ENCODE measurements at regions not wholly inside any gene's neighbourhood (a gene's known extent, or its start where the extent isn't known, plus 50 kb on each side); places are given as distances from the start of the nearest gene placed in this dataset.

- Mint-ChIP-seq H3K27ac (no peak overlapping the region), H3K9me3 (no peaks in the 10 kb centered on the region), H3K4me1 (peaks cover 10% of the 10 kb centered on the region), H3K36me3 (no peaks in the 10 kb centered on the region), H3K27me3 (peaks cover 4% of the 10 kb centered on the region), H3K4me3 (no peak overlapping the region)
Measured at GRCh38 chr20:62527781-62528180, 52.0 kb upstream of the GATA5 start.

DNA sequence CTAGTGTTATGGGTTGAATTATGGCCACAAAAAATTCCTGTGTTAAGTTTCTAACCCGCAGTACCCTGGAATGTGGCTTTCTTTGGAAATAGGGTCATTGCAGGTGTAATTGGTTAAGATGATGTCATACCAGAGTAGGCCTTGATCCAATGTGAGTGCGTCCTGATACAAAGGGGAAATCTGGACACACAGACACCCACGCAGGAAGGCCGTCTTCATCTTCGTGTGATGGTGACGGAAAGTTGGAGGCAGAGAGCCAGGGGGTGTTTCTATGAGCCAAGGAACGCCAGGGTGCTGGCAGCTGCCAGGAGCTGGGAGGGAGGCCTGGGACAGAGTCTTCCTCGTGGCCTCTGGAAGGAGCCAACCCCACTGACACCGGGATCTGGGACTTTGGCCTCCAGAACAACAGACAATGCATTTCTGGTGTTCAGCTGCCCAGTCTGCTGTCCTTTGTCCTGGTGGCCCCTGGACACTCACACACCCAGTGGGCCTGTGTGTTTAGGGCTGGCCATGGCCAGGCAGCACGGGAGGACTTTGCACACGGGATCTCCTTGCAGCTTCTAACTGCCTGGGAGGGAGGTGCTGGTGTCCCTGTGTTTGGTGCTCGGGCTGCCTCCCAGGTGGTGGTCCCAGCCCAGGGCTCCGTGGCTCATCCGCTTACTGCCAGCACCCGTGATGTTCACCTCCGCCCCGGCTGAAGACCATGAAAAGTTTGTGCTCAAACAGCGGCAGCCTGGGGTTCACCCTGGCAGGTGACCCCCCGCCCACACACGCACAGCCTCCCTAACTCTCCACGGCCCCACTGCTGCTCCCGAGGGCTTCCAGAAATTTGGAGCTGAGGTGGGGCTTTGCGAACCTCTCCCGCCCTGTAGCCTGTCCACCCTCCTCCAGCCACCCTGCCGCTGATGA lies 53.4 kb upstream of the GATA5 start:
- Mint-ChIP-seq H3K4me3 (no peak overlapping the region), H3K9me3 (no peaks in the 10 kb centered on the region), H3K4me1 (peaks cover 3% of the 10 kb centered on the region)

DNA sequence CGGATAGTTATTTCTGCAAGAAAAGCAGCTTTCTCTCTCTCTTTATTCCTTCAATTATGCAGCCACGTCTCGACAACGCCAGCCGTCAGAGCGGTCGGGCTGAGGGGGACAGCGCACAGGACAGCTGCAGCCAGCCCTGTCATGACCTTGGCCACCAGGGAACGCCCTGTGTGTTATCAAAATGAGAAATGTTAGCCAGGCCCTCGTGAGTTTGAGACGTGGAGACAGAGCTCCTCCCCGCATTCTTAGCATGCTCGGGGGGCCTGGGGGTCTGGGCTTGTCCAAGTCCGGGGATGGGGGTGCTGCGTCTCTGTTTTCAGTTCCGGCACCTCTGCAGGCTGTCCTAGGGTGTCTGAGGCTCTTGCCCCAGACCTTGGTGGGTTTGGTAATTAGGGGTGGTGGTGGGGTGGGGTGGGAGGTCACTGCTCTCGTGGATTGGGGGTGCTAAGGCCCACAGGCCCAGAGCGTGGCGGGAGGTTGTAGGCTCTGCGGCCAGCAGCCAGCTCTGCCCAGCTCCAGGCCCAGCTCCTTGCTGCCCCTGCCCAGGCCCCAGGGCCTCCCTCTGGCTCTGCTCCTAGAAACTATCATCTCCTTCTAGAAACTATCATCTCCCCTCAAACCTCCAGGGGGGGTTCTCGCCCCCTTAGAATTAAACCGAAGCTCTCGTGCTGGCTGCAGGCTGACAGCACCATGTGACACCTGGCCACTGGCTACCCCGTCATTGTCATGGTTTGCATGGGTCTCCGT lies 54.3 kb upstream of the GATA5 start:
- H3K36me3 Mint-ChIP-seq, result no peaks in the 10 kb centered on the region
- H3K27ac Mint-ChIP-seq, result no peak overlapping the region
- H3K4me3 Mint-ChIP-seq, result no peak overlapping the region
- peaks cover 4% of the 10 kb centered on the region for H3K27me3 Mint-ChIP-seq
- H3K9me3 Mint-ChIP-seq, result no peaks in the 10 kb centered on the region
- H3K4me1 Mint-ChIP-seq, result no peaks in the 10 kb centered on the region

More for the DNA sequence above, 53.4 kb upstream of the GATA5 start:
- H3K27me3 Mint-ChIP-seq, result peaks cover 4% of the 10 kb centered on the region
- H3K27ac Mint-ChIP-seq, result no peak overlapping the region
- H3K36me3 Mint-ChIP-seq, result no peaks in the 10 kb centered on the region

GRCh38 chr20:62530643-62531032 lies 54.8 kb upstream of the GATA5 start:
- no peaks in the 10 kb centered on the region for H3K36me3 Mint-ChIP-seq
- H3K4me3 Mint-ChIP-seq, result no peak overlapping the region
- H3K27ac Mint-ChIP-seq, result no peak overlapping the region
- H3K27me3 Mint-ChIP-seq, result peaks cover 4% of the 10 kb centered on the region
- no peaks in the 10 kb centered on the region for H3K9me3 Mint-ChIP-seq
- no peaks in the 10 kb centered on the region for H3K4me1 Mint-ChIP-seq

GRCh38 chr20:62531046-62531838 lies 55.4 kb upstream of the GATA5 start:
- Mint-ChIP-seq H3K4me1 (no peaks in the 10 kb centered on the region), H3K27me3 (no peaks in the 10 kb centered on the region), H3K9me3 (no peaks in the 10 kb centered on the region), H3K4me3 (no peak overlapping the region), H3K36me3 (no peaks in the 10 kb centered on the region), H3K27ac (no peak overlapping the region)

GRCh38 chr20:62532921-62533320 lies 57.1 kb upstream of the GATA5 start:
- Mint-ChIP-seq H3K4me3 (no peak overlapping the region), H3K27me3 (no peaks in the 10 kb centered on the region), H3K36me3 (no peaks in the 10 kb centered on the region), H3K9me3 (no peaks in the 10 kb centered on the region), H3K27ac (no peak overlapping the region), H3K4me1 (no peaks in the 10 kb centered on the region)

DNA sequence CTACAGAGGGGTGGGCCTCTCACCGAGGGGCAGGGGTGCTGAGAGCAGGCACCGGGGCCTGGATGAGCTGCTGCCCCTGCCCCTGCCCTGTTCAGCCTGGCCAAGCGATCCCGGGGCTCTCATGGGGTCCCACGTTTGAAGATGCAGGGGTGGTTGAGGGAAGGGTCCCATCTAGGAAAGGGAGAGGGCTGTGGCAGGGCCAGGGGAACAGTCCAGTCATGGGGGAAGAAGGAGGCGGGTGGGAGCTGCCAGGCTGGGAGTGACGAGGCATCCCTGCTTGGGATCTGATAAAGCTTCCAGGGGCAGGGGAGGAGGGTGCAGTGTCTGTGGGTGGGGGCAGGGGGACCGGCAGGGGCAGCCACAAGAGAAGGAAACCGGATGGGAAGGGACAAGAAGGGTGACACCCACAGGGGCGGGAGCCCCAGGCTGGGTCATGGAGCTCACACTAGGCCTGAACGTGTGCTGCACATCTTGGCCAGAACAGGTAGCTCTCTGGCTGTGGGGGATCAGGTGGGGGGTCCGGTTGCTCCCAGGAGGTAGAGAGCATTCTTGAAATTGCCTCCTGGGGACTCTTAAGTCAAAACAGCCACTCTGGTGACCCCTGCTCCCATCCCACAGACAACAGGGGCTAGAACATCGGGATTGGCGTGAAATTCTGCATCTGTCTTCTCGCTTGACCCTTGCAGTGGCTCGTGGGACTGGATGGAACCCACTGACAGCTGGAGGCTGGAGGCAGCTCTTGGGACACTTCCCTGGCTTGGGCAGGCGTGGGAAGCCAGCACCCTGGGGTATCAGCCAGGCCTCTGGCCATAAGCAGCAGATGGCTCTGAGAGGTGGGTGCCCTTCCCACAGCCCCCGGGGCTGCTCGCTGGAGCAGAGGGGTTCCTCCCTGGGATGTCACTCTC lies 58.0 kb upstream of the GATA5 start:
- H3K36me3 Mint-ChIP-seq, result no peaks in the 10 kb centered on the region
- H3K9me3 Mint-ChIP-seq, result no peaks in the 10 kb centered on the region
- H3K27me3 Mint-ChIP-seq, result no peaks in the 10 kb centered on the region
- H3K27ac Mint-ChIP-seq, result no peak overlapping the region
- no peak overlapping the region for H3K4me3 Mint-ChIP-seq
- no peaks in the 10 kb centered on the region for H3K4me1 Mint-ChIP-seq

- Mint-ChIP-seq H3K36me3 (no peaks in the 10 kb centered on the region), H3K4me3 (no peak overlapping the region), H3K4me1 (no peaks in the 10 kb centered on the region), H3K9me3 (no peaks in the 10 kb centered on the region), H3K27ac (no peak overlapping the region), H3K27me3 (no peaks in the 10 kb centered on the region)
Measured at GRCh38 chr20:62534526-62535221, 58.9 kb upstream of the GATA5 start.

DNA sequence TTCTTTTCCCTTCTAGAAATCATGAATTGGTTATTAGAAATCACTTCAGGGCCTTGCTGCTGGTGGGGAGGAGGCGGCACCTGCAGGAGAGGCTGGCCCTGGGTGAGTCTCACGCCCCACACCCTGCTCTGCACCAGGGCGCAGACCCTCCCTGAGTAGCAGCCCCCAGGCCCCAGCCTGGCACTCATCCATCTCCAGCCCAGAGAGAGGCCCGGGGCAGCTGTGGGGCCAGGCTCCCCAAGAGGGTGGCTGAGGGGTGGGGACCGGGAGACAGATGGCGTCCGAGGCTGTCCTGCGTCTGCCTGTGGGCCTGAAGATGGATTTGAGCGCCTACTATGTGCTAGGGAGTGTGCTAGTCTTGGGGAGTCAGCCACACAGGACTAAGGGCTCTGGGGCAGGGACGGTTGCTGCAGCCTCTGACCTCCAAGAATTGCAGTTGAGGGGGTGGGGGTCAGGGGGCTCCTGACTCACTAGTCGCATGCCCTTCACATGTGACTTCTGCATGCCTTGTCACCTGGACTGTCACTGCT lies 59.6 kb upstream of the GATA5 start:
- no peaks in the 10 kb centered on the region for H3K4me1 Mint-ChIP-seq
- no peaks in the 10 kb centered on the region for H3K9me3 Mint-ChIP-seq
- no peaks in the 10 kb centered on the region for H3K27me3 Mint-ChIP-seq
- no peak overlapping the region for H3K27ac Mint-ChIP-seq
- no peak overlapping the region for H3K4me3 Mint-ChIP-seq
- H3K36me3 Mint-ChIP-seq, result no peaks in the 10 kb centered on the region

GRCh38 chr20:62535964-62536363 lies 60.2 kb upstream of the GATA5 start:
- Mint-ChIP-seq H3K36me3 (no peaks in the 10 kb centered on the region), H3K9me3 (no peaks in the 10 kb centered on the region), H3K4me3 (no peak overlapping the region), H3K27me3 (no peaks in the 10 kb centered on the region), H3K4me1 (no peaks in the 10 kb centered on the region), H3K27ac (no peak overlapping the region)

DNA sequence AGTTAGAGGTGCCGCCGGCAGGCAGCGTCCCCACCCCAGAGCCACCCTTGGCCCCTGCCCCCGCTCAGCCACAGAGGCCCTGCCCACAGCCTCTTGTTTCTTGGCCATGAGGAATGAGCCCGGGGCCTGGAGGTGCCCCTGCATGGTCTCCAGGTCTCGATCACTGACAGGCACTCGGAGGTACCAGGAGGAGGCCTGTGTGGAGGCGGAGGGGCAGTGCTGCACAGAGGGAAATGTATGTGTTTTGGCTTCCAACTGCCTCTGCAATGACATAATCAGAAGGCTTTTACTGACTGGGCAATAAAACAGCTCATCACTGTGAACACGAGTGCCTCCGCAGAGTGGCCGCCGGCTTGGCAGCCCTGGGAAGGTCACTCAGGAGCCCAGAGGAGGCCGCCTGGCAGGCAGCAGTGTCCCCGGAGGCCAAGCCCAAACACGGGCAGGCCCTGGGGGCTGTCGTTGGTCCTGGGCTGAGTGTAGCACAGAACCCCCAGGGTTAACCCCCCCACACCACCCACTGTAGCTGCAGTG lies 61.1 kb upstream of the GATA5 start:
- Mint-ChIP-seq H3K9me3 (no peaks in the 10 kb centered on the region), H3K4me3 (no peak overlapping the region), H3K36me3 (no peaks in the 10 kb centered on the region), H3K4me1 (no peaks in the 10 kb centered on the region), H3K27me3 (no peaks in the 10 kb centered on the region), H3K27ac (no peak overlapping the region)

GRCh38 chr20:62537649-62538292 lies 62.0 kb upstream of the GATA5 start:
- Mint-ChIP-seq H3K27ac (no peak overlapping the region), H3K4me3 (no peak overlapping the region), H3K27me3 (no peaks in the 10 kb centered on the region), H3K36me3 (no peaks in the 10 kb centered on the region), H3K4me1 (no peaks in the 10 kb centered on the region), H3K9me3 (no peaks in the 10 kb centered on the region)

DNA sequence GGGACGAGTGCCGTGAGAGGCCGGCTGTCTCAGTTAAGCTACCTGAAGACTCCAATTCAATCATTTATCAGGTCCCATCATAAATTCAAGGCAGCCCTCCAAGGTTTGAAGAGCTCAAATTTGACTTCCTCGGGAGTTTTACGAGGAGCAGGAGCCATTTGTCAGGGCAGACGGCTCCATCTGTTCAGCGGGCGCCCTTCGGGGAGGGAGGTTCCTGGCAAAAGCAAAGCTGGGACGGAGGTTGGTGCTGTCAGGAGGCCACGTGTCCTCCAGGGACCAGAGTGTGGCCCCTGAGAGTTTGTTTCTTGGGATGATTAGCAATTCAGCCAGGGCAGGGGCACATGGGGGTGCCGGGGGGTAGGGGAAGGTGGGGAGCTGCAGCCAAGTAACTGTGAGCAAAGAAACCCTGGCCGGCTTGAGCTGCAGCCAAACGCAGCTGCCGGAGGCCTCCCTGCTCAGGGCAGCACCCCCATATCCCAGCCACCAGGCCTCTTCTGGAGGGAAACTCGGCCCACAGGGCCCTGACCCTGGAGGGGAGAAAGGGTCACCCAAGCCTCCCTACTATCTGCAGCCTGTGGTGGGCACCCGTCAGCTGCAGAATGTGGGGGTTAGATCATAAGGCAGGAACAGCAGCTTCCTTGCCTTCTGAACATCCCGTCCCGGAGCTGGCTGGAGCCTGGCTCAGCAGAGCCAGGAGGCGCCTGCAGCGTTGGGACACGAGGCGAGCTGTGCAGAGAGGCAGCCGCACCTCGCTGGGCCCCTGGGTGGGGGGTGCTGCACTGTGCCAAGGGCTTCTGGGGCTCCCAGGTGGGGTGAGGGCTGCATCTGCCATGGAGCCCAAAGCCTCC lies 63.6 kb upstream of the GATA5 start:
- H3K9me3 Mint-ChIP-seq, result no peaks in the 10 kb centered on the region
- H3K27me3 Mint-ChIP-seq, result no peaks in the 10 kb centered on the region
- no peaks in the 10 kb centered on the region for H3K36me3 Mint-ChIP-seq
- H3K4me3 Mint-ChIP-seq, result no peak overlapping the region
- no peak overlapping the region for H3K27ac Mint-ChIP-seq
- no peaks in the 10 kb centered on the region for H3K4me1 Mint-ChIP-seq

Measured in activated naive CD4-positive, alpha-beta T cell treated with anti-CD3 and anti-CD28 coated beads, Interleukin-2, amount 50 U/mL, for 24 hours (primary cell).